H1 (cell line): ENCODE measurements at regions not wholly inside any gene's neighbourhood (a gene's known extent, or its start where the extent isn't known, plus 50 kb on each side); places are given as distances from the start of the nearest gene placed in this dataset.

Experiments
- CTCF ChIA-PET: fragments of 300-600 bp; sonication (Branson Sonifier 250); formaldehyde crosslinking; loops from one replicate; lab custom pipeline; 2021; ENCODE audit not compliant: partially characterized antibody; lab: Charles Lee
- POLR2A ChIA-PET: fragments of 300-600 bp; sonication (Branson Sonifier 250); formaldehyde crosslinking; loops from one replicate; lab custom pipeline; 2021; ENCODE audit warnings: inconsistent platforms; ENCODE audit not compliant: partially characterized antibody; lab: Charles Lee
- DNase-seq, 2 experiments: peaks; one replicate each; pipeline versions ENCODE4 v3.0.0 to v3.0.0-alpha.2; 2010 to 2022; ENCODE audit warnings: low spot score in 2 of 2, low read depth in 1 of 2, mixed read lengths in 1 of 2
- FAIRE-seq: peaks from 2 replicates; lab custom pipeline; 2011; peaks lifted over from hg19 to GRCh38; lab: Jason Lieb, UNC
- H2AFZ ChIP-seq: 2 replicates; pipeline ENCODE4 v1.8.1; 2012; ENCODE audit warnings: low read length, inconsistent platforms
- H2AK5ac ChIP-seq: 2 replicates; pipeline ENCODE4 v1.6.1; 2013; ENCODE audit warnings: low read depth, low read length
- H2BK120ac ChIP-seq: replicated peaks from 2 replicates; pipeline ENCODE3; 2013; ENCODE audit warnings: low read depth, low read length, inconsistent platforms
- H2BK12ac ChIP-seq: 2 replicates; pipeline ENCODE4 v1.6.1; 2013; ENCODE audit warnings: low read depth, low read length
- H2BK15ac ChIP-seq: 2 replicates; pipeline ENCODE4 v1.6.1; 2013; ENCODE audit warnings: low read length
- H2BK20ac ChIP-seq: 2 replicates; pipeline ENCODE4 v1.6.1; 2013; ENCODE audit warnings: low read length
- H2BK5ac ChIP-seq: 2 replicates; pipeline ENCODE4 v1.6.1; 2013; ENCODE audit warnings: low read depth, low read length
- H3K14ac ChIP-seq: 2 replicates; pipeline ENCODE4 v1.6.1; 2013; ENCODE audit warnings: inconsistent platforms; ENCODE audit not compliant: insufficient read length
- H3K18ac ChIP-seq: 2 replicates; pipeline ENCODE4 v1.6.1; 2013; ENCODE audit warnings: low read length; ENCODE audit errors: extremely low read depth
- H3K23ac ChIP-seq: 2 replicates; pipeline ENCODE4 v1.6.1; 2013; ENCODE audit warnings: inconsistent platforms; ENCODE audit not compliant: insufficient read length
- H3K23me2 ChIP-seq: 2 replicates; pipeline ENCODE4 v1.6.1; 2013; ENCODE audit warnings: low read depth, low read length
- H3K27ac ChIP-seq: 2 replicates; pipeline ENCODE4 v1.6.1; 2011; ENCODE audit warnings: low read depth, low read length, inconsistent platforms
- H3K27me3 ChIP-seq, 4 experiments: replicated peaks in 1 of 4; 1 replicate in 1 of 4; 2 replicates in 3 of 4; pipeline versions ENCODE4 v1.6.1 to v1.8.1; 2011 to 2013; ENCODE audit warnings: low read length in 3 of 4, mild to moderate bottlenecking in 3 of 4, inconsistent platforms in 2 of 4, mixed read lengths in 2 of 4, moderate library complexity in 1 of 4; ENCODE audit not compliant: control insufficient read depth in 3 of 4, insufficient read depth in 3 of 4; ENCODE audit errors: extremely low read depth in 1 of 4
- H3K36me3 ChIP-seq, 4 experiments: 2 replicates each; pipeline versions ENCODE4 v1.6.1 to v1.8.1; 2011 to 2013; ENCODE audit warnings: mild to moderate bottlenecking in 4 of 4, low read length in 3 of 4, moderate library complexity in 2 of 4, control low read depth in 1 of 4, inconsistent platforms in 1 of 4; ENCODE audit not compliant: insufficient read depth in 4 of 4, control insufficient read depth in 2 of 4
- H3K4ac ChIP-seq: replicated peaks from 2 replicates; pipeline ENCODE3; 2013; ENCODE audit warnings: low read length, low read depth, mixed read lengths, inconsistent platforms; ENCODE audit not compliant: insufficient read length
- H3K4me1 ChIP-seq, 4 experiments: replicated peaks in 1 of 4; 1 replicate in 1 of 4; 2 replicates in 3 of 4; pipeline versions ENCODE4 v1.6.1 to v1.8.1; 2011 to 2013; ENCODE audit warnings: low read length in 3 of 4, inconsistent platforms in 2 of 4, mixed read lengths in 1 of 4; ENCODE audit not compliant: insufficient read depth in 4 of 4, control insufficient read depth in 3 of 4
- H3K4me2 ChIP-seq, 2 experiments: 2 replicates each; pipeline versions ENCODE4 v1.6.1 to v1.8.1; 2011 to 2013; ENCODE audit warnings: low read depth in 2 of 2, low read length in 2 of 2, control low read depth in 1 of 2, inconsistent platforms in 1 of 2, mild to moderate bottlenecking in 1 of 2; ENCODE audit not compliant: insufficient read depth in 1 of 2
- H3K4me3 ChIP-seq, 4 experiments: fragments of 200-600, 300-600 bp in 1 of 4; sonication (generic), shearing (Covaris generic), sonication (Bioruptor Twin) in 1 of 4; 2 replicates each; pipeline versions ENCODE4 v1.5.1 to v1.8.1; 2011 to 2016; ENCODE audit warnings: low read length in 4 of 4, low read depth in 3 of 4, control low read depth in 2 of 4, inconsistent platforms in 2 of 4, mild to moderate bottlenecking in 2 of 4, mixed read lengths in 1 of 4, moderate library complexity in 1 of 4; ENCODE audit not compliant: insufficient read depth in 2 of 4; ENCODE audit errors: extremely low read depth in 1 of 4
- H3K56ac ChIP-seq: replicated peaks from 2 replicates; pipeline ENCODE3; 2013; ENCODE audit warnings: low read depth, mild to moderate bottlenecking, mixed read lengths, low read length, inconsistent platforms; ENCODE audit not compliant: insufficient read length
- H3K79me1 ChIP-seq: 2 replicates; pipeline ENCODE4 v1.6.1; 2013; ENCODE audit warnings: low read depth, low read length, control low read depth
- H3K79me2 ChIP-seq, 2 experiments: 2 replicates each; pipeline versions ENCODE4 v1.6.1 to v1.8.1; 2012 to 2013; ENCODE audit warnings: low read length in 2 of 2, mild to moderate bottlenecking in 2 of 2, inconsistent platforms in 1 of 2; ENCODE audit not compliant: insufficient read depth in 2 of 2, control insufficient read depth in 1 of 2
- H3K9ac ChIP-seq, 4 experiments: replicated peaks in 1 of 4; 1 replicate in 1 of 4; 2 replicates in 3 of 4; pipeline versions ENCODE4 v1.6.1 to v1.8.1; 2011 to 2013; ENCODE audit warnings: low read depth in 3 of 4, low read length in 3 of 4, control low read depth in 2 of 4, mild to moderate bottlenecking in 2 of 4, moderate library complexity in 2 of 4, inconsistent platforms in 1 of 4; ENCODE audit errors: extremely low read depth in 1 of 4
- H3K9me3 ChIP-seq, 2 experiments: 2 replicates each; pipeline versions ENCODE4 v1.6.1 to v1.8.1; 2012 to 2013; ENCODE audit warnings: mild to moderate bottlenecking in 2 of 2, moderate library complexity in 2 of 2, control low read depth in 1 of 2, inconsistent platforms in 1 of 2, low read depth in 1 of 2, low read length in 1 of 2, mixed read lengths in 1 of 2; ENCODE audit not compliant: insufficient read depth in 2 of 2
- H4K20me1 ChIP-seq, 2 experiments: replicated peaks in 1 of 2; 2 replicates each; pipeline versions ENCODE3 to v1.8.1; 2011 to 2013; ENCODE audit warnings: inconsistent platforms in 2 of 2, low read length in 2 of 2, mild to moderate bottlenecking in 1 of 2; ENCODE audit not compliant: insufficient read depth in 2 of 2, control insufficient read depth in 1 of 2
- H4K5ac ChIP-seq: 2 replicates; pipeline ENCODE4 v1.6.1; 2013; ENCODE audit warnings: low read length, low read depth, mixed read lengths, inconsistent platforms; ENCODE audit not compliant: insufficient read length
- H4K8ac ChIP-seq: 2 replicates; pipeline ENCODE4 v1.8.0; 2013; ENCODE audit warnings: mild to moderate bottlenecking, moderate library complexity, low read length, inconsistent platforms; ENCODE audit not compliant: insufficient read depth; ENCODE audit errors: extremely low read depth
- H4K91ac ChIP-seq: replicated peaks from 2 replicates; pipeline ENCODE3; 2013; ENCODE audit warnings: low read length, mixed read lengths, inconsistent platforms; ENCODE audit not compliant: insufficient read length
- BRCA1 ChIP-seq: IDR thresholded peaks from 2 replicates; pipeline ENCODE4 v1.6.1; 2012; ENCODE audit warnings: low read depth, low read length, improper control_type of control experiment
- WGBS, 2 experiments: shearing (Covaris generic) in 1 of 2; methylation state at CpG; one replicate each; pipeline versions ENCODE4 v1.1.6 to v1.1.7; 2013 to 2015; ENCODE audit warnings: low lambda C conversion rate in 2 of 2, mixed read lengths in 2 of 2, inconsistent platforms in 1 of 2, low coverage in 1 of 2, missing lambda C conversion rate in 1 of 2; ENCODE audit not compliant: insufficient replicate concordance in 2 of 2, insufficient coverage in 1 of 2, insufficient read length in 1 of 2; ENCODE audit errors: extremely low coverage in 1 of 2, missing lambda C conversion rate in 1 of 2; 5-methylcytosine and 5-hydroxymethylcytosine counted together

- no peak for FAIRE-seq
- CTCF ChIA-PET, result interaction anchor here (1.1 kb wide), 2 partner anchors 16 to 53 kb away, joined by 3 read pairs; no protein-coding TSS in a partner anchor
- 81% methylated on average over 3 of the region's 3 CpGs; no CpG with 5 or more reads in 1 of the 2 experiments for WGBS, 2 experiments
- TF ChIP-seq BRCA1, result no peak
These were observed 241.2 kb downstream of the RPIA start for GRCh38 chr2:88932686-88933085.

More at GRCh38 chr2:88932686-88933085, 241.2 kb downstream of the RPIA start:
- Histone ChIP-seq H3K27me3 (no peaks in the 10 kb centered on the region; a peak in 1 of 7 replicates), H2AK5ac (no peak overlapping the region), H4K5ac (no peak overlapping the region), H3K23me2 (no peaks in the 10 kb centered on the region), H2AFZ (no peak overlapping the region), H2BK12ac (no peak overlapping the region), H3K4ac (no peak overlapping the region), H2BK20ac (no peak overlapping the region), H3K56ac (no peak overlapping the region), H4K8ac (no peak overlapping the region), H3K23ac (no peak overlapping the region), H3K4me1 (no peaks in the 10 kb centered on the region), H3K9ac (no peak overlapping the region), H3K27ac (no peak overlapping the region), H3K14ac (no peak overlapping the region), H3K79me2 (no peaks in the 10 kb centered on the region), H4K91ac (no peak overlapping the region), H3K79me1 (no peaks in the 10 kb centered on the region), H3K18ac (no peak overlapping the region), H2BK120ac (no peak overlapping the region), H3K36me3 (no peaks in the 10 kb centered on the region), H3K4me3 (no peak overlapping the region), H2BK5ac (no peak overlapping the region), H4K20me1 (no peaks in the 10 kb centered on the region), H3K9me3 (no peaks in the 10 kb centered on the region), H2BK15ac (no peak overlapping the region), H3K4me2 (no peak overlapping the region)
- POLR2A ChIA-PET, result no interaction called here
- no peak for DNase-seq
